Adrenal gland (tissue), 9 donors: ENCODE measurements at regions not wholly inside any gene's neighbourhood (a gene's known extent, or its start where the extent isn't known, plus 50 kb on each side); places are given as distances from the start of the nearest gene placed in this dataset.

Source experiments
- DNase-seq, 7 donors: peaks; one replicate each; pipeline ENCODE4 v3.0.0-alpha.2; 2019 to 2020
- H3K27ac ChIP-seq, 5 donors: fragments of 200-600 bp; sonication (generic) in 4 of 5; 1 replicate in 3 of 5; 2 replicates in 2 of 5; pipeline versions ENCODE4 v1.5.1 to v1.8.0; 2016 to 2020; ENCODE audit warnings: mild to moderate bottlenecking in 1 of 5
- H3K27me3 ChIP-seq: fragments of 200-600 bp; 2 replicates; pipeline ENCODE4 v1.8.0; 2021
- H3K36me3 ChIP-seq, 2 donors: fragments of 200-600 bp; replicated peaks in 1 of 2; 1 replicate in 1 of 2; 2 replicates in 1 of 2; pipeline versions ENCODE4 v1.5.1 to v1.8.0; 2018 to 2022
- H3K4me1 ChIP-seq, 2 donors: fragments of 200-600 bp; replicated peaks in 1 of 2; 1 replicate in 1 of 2; 2 replicates in 1 of 2; pipeline versions ENCODE4 v1.5.1 to v1.8.0; 2018 to 2021
- H3K4me3 ChIP-seq, 4 donors: fragments of 200-600 bp; sonication (generic) in 3 of 4; one replicate each; pipeline ENCODE4 v1.5.1; 2016 to 2018
- H3K9me3 ChIP-seq, 3 donors: fragments of 200-600 bp; sonication (generic) in 1 of 3; replicated peaks in 1 of 3; 1 replicate in 2 of 3; 2 replicates in 1 of 3; pipeline versions ENCODE4 v1.5.1 to v1.8.0; 2016 to 2021
- POLR2A ChIP-seq, 2 donors: fragments of 450-650 bp; IDR thresholded peaks; one replicate each; pipeline ENCODE4 v1.6.1; 2017; ENCODE audit warnings: antibody characterized with exemption in 2 of 2, mild to moderate bottlenecking in 2 of 2, moderate library complexity in 1 of 2
- WGBS, 4 donors: extraction: QIAGEN DNeasy Blood & Tissue Kit in 2 of 4; methylation state at CpG; one replicate each; pipeline versions ENCODE4 v1.1.5 to v1.1.7; 2013 to 2017; 5-methylcytosine and 5-hydroxymethylcytosine counted together
- intact Hi-C, 2 donors: fragments of 100-400 bp; cut with DNase I; formaldehyde crosslinking; loops; one replicate each; pipeline versions ENCODE4 v1.14.1 to v1.15.0; 2022 to 2023
- TF ChIP-seq, protein P1 (sequence below), 6 experiments: fragments of 450-650 bp in 4 of 6; fragments of 200-600 bp in 2 of 6; sonication (generic) in 1 of 6; IDR thresholded peaks; 1 replicate in 5 of 6; 2 replicates in 1 of 6; pipeline versions ENCODE4 v1.5.1 to v1.8.0; 2016 to 2021; ENCODE audit warnings: antibody characterized with exemption in 6 of 6, mild to moderate bottlenecking in 2 of 6, moderate library complexity in 1 of 6
- donor health status: healthy with polysubstance abuse.
- donor health status: Bipolar disorder and iron deficiency.
- donor health status: DM: yes; HTN: yes; CAD: no.
- donor health status: DM: no; HTN: no; CAD: no.
- donor health status: DM: no; HTN: no; CAD: no.

DNA sequence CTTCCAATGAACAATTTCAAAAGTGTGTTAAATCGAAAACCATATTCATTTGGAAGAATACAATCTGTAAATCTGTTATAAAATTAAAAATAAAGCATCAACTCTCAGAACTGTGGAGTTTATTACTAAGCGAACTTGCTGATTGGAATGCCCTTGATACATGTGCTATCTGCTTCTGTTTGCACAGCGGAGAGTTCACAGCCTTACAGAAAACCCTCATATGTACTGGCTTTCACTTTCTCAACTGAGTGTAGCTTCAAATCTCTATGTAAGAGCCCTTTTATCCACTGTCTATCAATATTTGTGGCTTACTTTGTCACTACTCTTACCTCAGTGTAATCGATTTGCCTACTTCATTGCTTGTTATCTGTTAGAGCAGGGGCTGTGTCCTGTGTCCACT, 447.4 kb downstream of the C6orf118 start:
- 50 to 61% (median 61%) methylated on average over 4 of the region's 4 CpGs for WGBS, 4 donors
- Histone ChIP-seq H3K4me1 (no peaks in the 10 kb centered on the region), H3K36me3 (no peaks in the 10 kb centered on the region), H3K9me3 (no peaks in the 10 kb centered on the region), H3K27me3 (no peaks in the 10 kb centered on the region), H3K27ac (no peak overlapping the region), H3K4me3 (no peak overlapping the region)
- TF ChIP-seq POLR2A (IDR thresholded peaks at IDR 0.05) = no peak
- TF ChIP-seq, protein P1, sequence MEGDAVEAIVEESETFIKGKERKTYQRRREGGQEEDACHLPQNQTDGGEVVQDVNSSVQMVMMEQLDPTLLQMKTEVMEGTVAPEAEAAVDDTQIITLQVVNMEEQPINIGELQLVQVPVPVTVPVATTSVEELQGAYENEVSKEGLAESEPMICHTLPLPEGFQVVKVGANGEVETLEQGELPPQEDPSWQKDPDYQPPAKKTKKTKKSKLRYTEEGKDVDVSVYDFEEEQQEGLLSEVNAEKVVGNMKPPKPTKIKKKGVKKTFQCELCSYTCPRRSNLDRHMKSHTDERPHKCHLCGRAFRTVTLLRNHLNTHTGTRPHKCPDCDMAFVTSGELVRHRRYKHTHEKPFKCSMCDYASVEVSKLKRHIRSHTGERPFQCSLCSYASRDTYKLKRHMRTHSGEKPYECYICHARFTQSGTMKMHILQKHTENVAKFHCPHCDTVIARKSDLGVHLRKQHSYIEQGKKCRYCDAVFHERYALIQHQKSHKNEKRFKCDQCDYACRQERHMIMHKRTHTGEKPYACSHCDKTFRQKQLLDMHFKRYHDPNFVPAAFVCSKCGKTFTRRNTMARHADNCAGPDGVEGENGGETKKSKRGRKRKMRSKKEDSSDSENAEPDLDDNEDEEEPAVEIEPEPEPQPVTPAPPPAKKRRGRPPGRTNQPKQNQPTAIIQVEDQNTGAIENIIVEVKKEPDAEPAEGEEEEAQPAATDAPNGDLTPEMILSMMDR (IDR thresholded peaks at IDR 0.05) = no peak
- no peak for DNase-seq
- intact Hi-C loops = no loop called here

DNA sequence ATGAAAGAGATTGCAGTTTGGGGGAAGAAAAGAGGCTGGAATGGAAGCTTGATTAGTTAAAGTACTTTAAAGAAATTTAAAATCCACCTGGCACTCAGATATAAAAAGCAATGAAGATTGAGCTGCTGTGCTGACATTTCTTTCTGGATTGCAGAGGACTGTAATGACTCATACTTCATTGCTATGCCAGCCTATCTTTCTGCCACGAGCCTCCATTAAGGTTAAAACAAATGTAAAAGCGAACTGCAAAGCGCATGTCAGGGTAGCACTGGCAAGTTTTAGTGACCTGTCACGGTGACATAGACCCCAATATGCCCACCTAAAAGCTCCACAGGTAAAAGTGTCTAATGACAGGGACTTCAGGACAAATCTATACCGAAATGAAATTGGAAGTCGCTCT, 449.6 kb downstream of the C6orf118 start:
- Histone ChIP-seq H3K27ac (no peak overlapping the region), H3K27me3 (no peaks in the 10 kb centered on the region), H3K36me3 (no peaks in the 10 kb centered on the region), H3K4me3 (no peak overlapping the region), H3K4me1 (no peaks in the 10 kb centered on the region), H3K9me3 (no peaks in the 10 kb centered on the region)
- WGBS, 4 donors = 64 to 73% (median 69%) methylated on average over 6 of the region's 6 CpGs
- no peak for TF ChIP-seq POLR2A (IDR thresholded peaks at IDR 0.05)
- TF ChIP-seq, protein P1 (IDR thresholded peaks at IDR 0.05) = no peak
- no peak for DNase-seq
- intact Hi-C loops = no loop called here

DNA sequence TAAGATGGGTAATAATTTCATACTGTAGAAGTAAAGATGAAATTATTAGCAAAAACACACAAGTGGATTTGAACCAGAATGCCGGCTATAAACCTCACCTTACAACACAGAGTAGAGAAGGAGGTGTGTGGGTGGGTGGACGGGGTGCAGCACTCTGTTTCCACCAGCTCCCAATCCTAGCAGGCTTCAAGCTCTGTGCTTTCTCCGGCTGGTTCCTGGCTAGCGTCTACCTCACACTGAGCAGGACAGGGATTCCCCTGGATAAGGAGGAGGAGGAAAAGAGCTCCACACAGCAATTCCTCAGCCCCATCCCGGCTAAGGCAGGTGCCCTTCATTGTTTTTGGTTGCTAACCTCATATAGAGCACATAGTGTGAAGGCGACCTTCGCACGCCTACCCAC, 453.3 kb downstream of the C6orf118 start:
- Histone ChIP-seq H3K4me1 (no peaks in the 10 kb centered on the region), H3K9me3 (no peaks in the 10 kb centered on the region), H3K27me3 (no peaks in the 10 kb centered on the region), H3K27ac (no peak overlapping the region), H3K36me3 (no peaks in the 10 kb centered on the region), H3K4me3 (no peak overlapping the region)
- intact Hi-C loops = no loop called here
- TF ChIP-seq POLR2A (IDR thresholded peaks at IDR 0.05) = no peak
- TF ChIP-seq, protein P1 (IDR thresholded peaks at IDR 0.05) = no peak
- no peak for DNase-seq
- WGBS, 4 donors = 67 to 79% (median 72%) methylated on average over 8 of the region's 8 CpGs

DNA sequence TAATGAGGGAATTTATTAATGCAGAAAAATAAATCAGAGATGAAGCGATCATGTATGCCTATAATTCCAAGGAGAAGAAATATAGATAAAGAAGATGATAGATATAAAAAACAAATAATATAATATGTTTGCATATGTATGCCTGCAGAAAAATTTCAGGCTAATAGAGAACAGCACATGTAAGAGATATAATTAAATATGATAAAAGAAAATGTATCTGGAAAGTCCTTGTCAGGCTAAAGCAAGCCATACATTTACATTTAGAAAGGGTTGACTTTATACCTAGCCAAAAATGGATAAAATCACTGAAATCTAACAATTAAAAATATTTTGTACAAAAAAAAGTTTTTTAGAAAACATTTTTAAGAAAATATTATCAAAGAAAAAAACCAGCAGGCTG, 454.1 kb downstream of the C6orf118 start:
- Histone ChIP-seq H3K36me3 (no peaks in the 10 kb centered on the region), H3K4me3 (no peak overlapping the region), H3K27ac (no peak overlapping the region), H3K9me3 (no peaks in the 10 kb centered on the region), H3K4me1 (no peaks in the 10 kb centered on the region), H3K27me3 (no peaks in the 10 kb centered on the region)
- WGBS, 4 donors = 79 to 88% (median 85%) methylated on average over 1 of the region's 1 CpG
- DNase-seq = no peak
- intact Hi-C loops = no loop called here
- TF ChIP-seq POLR2A (IDR thresholded peaks at IDR 0.05) = no peak
- TF ChIP-seq, protein P1 (IDR thresholded peaks at IDR 0.05) = no peak
